ENCODE measurements at regions not wholly inside any gene's neighbourhood (a gene's known extent, or its start where the extent isn't known, plus 50 kb on each side); places are given as distances from the start of the nearest gene placed in this dataset.
"Not testable (repeated sequence)": the region's sequence is repeated elsewhere in the genome, so short reads cannot be mapped to it uniquely, and the experiment has no call there.

DNA sequence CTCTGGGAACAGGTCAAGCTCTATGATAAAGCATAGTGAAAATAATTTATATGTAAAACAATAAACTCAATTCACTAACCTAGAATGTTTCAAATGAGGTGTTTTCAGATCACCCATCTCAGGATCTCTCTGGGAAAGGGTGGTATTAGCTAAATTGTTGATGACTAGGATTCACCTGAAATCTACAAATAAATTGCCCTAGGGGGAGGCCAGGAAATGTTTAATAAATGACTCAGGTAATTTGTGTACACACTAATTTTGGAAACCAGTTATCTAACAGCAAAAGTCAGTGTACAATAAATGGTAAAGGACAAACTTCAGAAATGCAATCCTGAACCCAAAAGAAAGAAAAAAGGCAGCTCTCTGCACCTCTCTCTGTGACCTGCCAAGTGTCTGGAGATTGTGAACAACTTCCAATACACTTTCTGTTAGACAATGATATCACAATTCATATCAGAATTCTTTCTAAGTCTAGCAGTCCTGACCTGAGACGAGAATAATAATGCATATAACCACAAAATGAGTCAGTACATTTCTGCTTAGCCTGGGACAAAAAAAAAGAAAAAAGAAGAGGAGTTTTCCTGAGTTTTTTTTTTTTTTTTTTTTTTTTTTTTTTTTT, 760.0 kb downstream of the EPHA4 start:
- no peak for DNase-seq
- intact Hi-C loops (cut with DNase I), result no loop called here
- ATAC-seq, result no peak

DNA sequence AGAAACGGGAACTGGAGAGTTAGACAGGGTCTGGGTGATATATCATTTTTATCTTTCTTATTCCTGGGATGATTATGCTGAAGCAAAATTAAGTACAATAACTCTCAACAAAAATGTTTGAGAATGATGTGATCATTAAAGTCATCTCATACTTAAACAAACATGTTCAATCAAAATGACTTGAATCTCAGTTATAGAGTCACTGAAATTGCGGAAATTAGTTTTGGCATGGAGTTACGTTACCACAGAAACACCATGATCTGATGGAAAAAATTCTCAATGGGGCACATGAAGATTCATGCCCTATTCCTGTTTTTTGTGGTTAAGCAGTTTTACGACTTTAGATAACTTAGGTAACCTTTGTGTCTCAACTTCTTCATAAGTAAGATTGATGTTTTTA, 757.7 kb downstream of the EPHA4 start:
- ATAC-seq (no peak), DNase-seq (no peak)
- intact Hi-C loops (cut with DNase I), result no loop called here

DNA sequence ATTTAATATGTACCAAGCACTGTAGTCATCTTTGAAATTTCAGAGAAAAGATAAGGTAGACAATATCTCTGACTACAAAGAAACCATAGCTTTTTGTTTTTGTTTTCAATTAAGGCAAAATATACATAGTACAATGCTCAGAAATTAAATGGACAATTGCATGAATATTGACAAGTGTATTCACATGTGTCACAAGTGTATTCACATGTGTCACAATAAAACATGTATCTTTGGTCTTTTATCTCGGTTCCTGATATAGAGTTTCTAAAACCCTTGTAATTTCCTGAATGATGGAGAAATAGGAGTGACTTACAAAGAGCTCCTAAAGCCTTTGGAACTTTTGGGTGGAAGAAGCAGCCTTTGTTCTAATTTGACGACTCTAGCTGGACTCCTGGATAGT, 756.4 kb downstream of the EPHA4 start:
- ATAC-seq, result no peak
- intact Hi-C loops (cut with DNase I), result no loop called here
- DNase-seq, result no peak

DNA sequence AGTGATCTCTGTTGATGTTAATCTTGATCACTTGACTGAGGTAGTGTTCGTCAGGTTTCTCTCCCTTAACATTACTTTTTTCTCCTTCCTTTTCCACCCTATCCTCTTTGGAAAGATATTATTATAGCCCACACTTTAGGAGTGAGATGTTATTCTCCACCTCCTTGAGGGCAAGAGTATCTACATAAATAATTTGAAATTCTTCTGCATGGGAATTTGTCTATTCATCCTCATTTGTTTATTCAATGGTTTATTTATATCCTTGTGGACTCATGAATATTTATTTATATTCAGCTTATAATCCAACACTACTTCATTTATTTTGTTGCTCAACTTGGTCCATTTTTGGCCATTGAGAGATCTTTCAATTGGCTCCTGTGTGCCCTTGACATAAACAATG, 750.4 kb downstream of the EPHA4 start:
- ATAC-seq (no peak), DNase-seq (no peak)
- intact Hi-C loops (cut with DNase I), result no loop called here

DNA sequence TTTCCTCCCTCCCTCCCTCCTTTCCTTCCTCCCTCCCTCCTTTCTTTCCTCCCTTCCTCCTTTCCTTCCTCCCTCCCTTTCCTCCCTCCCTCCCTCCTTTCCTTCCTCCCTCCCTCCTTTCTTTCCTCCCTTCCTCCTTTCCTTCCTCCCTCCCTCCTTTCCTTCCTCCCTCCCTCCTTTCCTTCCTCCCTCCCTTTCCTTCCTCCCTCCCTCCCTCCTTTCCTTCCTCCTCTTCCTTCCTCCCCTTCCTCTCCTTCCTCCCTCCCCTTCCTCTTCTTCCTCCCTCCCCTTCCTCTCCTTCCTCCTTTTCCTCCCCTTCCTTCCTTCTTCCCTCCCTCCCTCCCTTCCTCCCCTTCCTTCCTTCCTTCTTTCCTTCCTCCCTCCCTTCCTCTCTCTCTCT, 748.5 kb downstream of the EPHA4 start:
- intact Hi-C loops (cut with DNase I); ATAC-seq; DNase-seq: not testable (repeated sequence)

DNA sequence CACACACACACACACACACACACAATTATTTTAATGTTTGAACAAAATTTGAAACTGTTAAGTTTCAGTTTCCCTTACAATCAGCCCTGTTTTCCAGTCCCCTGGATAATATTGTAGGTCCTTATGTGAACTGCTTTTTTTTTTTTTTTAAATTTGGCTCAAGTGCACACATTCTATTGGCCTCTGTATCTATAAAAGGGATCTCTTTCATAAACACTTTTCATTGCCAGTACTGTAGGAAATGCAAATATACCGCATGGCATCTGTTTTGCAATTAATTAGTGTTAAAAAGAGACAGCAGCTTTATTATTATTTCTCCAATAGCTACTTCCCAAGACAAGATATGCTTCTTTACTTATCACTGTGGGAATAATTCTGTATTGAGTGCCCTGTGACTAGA, 738.7 kb downstream of the EPHA4 start:
- intact Hi-C loops (cut with DNase I), result no loop called here
- no peak for DNase-seq
- no peak for ATAC-seq

DNA sequence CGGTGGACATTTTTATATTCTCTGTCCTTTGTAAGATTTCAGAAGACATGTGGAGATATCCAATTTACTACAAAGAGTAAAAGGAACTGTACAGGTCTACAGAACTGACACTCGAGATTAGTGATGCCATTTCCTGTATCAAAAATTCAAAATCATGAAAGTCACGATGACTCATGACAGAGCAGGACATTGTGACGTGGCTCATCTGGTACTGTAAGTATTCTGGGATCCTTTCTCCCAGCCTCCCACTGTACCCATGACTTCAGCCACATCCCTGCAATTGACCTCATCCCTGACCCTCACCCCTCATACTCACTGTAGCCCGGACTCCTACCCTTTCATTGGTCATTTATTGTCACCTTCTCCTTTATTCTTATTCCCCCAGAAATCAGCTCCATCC, 736.5 kb downstream of the EPHA4 start:
- no peak for ATAC-seq
- no peak for DNase-seq
- intact Hi-C loops (cut with DNase I), result no loop called here

DNA sequence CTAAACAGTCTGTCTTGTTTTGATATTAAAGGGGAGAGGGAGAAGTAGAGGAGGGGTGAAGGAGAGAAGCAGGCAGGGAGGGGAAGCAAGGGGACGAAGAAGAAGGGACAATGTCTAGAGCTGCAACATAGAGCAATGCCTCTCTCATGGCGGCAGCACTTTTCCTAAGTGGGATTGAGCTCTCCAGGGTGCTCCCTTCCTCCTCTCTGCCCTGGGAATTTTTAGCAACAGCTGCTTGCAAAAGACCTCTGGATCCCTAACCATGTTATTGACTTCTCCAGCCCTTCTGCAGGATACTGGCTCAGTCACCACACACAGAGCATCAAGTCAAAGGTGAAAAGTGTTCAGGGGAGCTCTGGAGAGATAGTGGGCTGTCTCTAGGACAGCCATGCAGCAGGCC, 734.9 kb downstream of the EPHA4 start:
- intact Hi-C loops (cut with DNase I), result no loop called here
- ATAC-seq (no peak), DNase-seq (no peak)

DNA sequence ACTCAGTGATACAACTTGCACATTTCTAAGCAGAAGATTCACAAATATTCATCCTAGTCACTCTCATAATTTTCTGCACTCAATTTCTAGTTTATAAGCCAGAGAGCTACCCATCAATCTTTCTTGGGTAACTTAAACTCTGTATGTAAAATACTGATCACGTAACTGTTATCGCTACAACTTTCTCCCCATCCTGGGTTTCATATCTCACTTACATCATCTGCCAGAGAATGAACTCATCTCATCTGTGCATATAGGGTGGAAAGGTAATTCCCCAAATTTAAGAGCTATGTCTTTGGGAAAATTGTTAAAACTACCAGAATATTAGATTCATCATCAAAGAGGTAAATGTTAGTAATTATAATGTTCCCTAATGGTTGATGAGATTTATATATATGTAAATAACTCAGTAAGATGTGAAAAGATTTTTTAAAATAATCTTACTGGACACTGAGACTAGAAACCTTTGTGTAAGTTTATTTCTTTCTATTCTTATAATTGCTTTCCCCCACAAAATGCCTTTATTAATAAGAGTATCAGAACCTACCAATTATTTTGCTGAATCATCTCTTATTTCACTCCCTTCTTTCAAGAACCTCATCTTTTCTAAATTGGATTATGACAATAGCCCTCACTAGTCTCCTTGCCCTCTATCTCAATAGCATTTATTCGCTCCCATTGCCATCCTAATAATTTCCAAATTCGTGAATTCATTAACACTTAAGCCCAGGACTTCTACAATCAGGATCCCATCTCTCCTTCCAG, 729.0 kb downstream of the EPHA4 start:
- DNase-seq (no peak), ATAC-seq (no peak)
- intact Hi-C loops (cut with DNase I), result no loop called here

DNA sequence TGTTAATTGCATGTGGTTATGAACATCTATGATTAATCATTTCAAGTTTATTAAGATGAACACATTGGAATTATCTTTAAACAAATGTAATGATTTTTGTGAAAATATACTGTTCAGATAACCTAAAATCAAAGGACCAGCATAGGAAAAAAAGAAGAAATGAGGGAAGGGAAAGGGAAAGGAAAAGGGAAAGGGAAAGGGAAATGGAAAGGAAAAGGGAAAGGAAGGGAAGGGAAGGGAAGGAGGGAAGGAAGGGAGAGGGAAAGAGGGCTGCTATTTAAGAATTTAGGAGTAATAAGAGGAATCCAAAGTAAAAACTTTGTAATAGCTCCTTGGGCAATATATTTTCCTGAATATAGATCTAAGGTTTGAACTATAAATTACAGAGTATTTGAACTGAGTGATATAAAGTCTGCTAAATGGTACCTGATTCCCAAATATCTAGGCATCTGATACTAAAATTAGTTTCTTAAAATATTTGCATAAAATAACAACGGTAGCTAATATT, 726.3 kb downstream of the EPHA4 start:
- intact Hi-C loops (cut with DNase I), result no loop called here

DNA sequence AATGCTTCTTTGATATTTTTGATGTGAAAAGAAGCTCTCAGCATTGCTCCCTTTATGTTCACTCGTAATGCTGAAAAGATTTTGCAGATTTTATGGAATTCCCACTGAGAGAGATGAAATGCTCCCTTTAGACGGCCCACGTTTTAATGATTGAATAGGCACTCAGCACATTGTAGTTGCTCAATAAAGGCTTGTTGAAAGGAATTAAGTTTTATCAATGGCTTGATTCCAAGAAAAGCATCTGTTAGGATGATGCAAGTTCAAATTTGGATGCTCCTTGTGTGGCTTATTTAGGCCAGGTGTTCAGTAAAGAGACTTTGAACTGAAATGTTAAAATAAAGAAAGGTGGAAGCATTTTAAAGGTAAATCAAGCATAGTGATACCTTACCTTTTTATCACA, 725.1 kb downstream of the EPHA4 start:
- peak; percentile 23 to 64 for ATAC-seq
- DNase-seq, result no peak
- intact Hi-C loops (cut with DNase I), result no loop called here

More for the DNA sequence above, 726.3 kb downstream of the EPHA4 start:
- DNase-seq, result no peak
- no peak for ATAC-seq

DNA sequence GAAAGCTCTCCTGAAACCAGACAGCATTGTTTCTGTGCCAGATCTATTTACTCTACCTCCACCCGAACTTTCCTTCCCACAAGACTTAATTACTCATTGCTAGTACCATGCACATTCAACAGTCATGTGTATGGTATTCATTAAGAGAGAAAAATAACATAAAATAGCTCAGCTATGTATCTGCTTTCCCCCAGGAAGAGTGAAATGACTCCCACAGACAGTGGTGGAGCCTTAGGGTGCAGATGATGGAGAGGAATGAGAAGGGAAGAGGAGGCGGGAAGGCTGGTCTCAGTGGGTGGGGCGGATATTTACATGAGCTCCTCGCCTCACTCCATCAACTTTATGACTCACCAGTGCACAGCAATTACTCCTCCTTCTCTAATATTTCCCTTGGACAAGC, 724.5 kb downstream of the EPHA4 start:
- intact Hi-C loops (cut with DNase I), result no loop called here
- ATAC-seq, result peak; percentile 70 to 97
- DNase-seq, result peak; percentile 22

DNA sequence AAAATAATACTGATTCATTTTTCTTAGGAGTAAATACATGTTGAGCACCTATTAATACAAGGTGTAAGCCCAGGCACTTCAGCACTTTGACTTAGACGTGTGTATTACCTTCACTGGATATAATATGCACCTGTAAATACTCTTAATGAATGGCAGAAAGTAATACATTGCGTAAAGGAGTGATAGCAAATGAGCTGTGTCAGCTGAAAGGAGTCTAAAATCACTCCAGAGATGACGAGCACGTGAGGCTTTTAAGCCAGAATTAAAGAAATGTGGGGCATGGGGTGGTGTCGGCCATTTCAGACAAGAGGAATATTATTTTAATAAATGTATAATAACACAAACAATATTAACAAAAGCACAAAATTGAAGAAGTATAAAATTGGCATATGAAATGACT, 722.7 kb downstream of the EPHA4 start:
- no peak for ATAC-seq
- intact Hi-C loops (cut with DNase I), result no loop called here
- no peak for DNase-seq

DNA sequence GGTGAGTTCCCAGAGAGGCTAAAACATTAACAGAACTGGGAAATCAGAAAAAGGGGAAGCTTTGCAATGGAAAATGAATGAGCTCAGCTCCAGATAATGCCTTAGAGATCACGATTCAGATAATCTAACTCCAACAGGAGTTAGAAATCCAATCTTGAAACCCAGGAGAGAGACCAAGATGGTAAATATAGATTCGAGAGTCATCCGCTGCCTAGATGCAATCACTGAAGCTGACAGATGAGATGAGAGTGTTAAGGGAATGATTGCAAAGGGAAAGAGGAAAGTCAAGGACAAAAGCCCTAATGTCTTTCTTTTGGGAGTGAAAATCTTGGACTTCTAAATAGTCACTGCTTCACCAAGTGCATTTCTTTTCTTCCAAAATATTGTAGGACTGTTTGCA, 722.0 kb downstream of the EPHA4 start:
- intact Hi-C loops (cut with DNase I), result no loop called here
- ATAC-seq, result no peak
- no peak for DNase-seq

DNA sequence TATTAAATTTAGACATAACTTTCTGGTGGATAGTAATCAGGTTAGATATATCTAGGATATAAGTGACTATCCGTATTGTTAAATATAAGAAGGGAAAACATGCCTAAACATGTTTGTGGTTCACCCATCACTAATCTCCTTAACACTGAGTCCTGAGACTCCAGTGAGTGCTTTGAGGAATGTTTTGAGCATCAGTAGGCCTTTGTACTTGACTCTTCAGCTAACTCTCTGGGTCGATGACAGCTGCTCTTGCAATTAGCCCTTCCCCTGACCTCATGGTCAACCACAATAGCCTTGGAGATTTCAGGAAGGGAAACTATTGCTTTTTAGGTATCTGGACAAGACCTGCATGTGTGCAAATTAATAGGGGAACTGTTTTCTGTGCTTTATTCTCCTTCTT, 716.8 kb downstream of the EPHA4 start:
- DNase-seq, result no peak
- intact Hi-C loops (cut with DNase I), result no loop called here
- peak; percentile 85 for ATAC-seq

DNA sequence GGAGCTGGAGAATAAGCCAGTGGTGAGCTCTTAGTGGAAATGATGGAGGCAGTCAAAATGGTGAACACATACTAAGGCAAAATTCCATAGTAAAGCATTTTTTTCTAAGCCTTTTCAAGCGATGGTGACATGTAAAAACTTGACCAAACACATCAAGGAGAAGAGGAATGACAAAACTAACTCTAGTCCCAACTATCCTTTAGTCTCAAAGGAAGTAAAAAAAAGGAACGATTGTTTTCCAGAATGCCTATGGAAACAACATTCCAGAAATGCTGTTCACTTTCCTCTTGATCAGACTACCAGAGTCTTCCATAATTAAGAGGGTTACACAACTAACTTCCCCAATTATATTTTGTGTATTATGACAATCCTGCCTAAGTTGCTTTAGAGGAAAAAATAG, 715.6 kb downstream of the EPHA4 start:
- DNase-seq (no peak), ATAC-seq (no peak)
- intact Hi-C loops (cut with DNase I), result no loop called here

DNA sequence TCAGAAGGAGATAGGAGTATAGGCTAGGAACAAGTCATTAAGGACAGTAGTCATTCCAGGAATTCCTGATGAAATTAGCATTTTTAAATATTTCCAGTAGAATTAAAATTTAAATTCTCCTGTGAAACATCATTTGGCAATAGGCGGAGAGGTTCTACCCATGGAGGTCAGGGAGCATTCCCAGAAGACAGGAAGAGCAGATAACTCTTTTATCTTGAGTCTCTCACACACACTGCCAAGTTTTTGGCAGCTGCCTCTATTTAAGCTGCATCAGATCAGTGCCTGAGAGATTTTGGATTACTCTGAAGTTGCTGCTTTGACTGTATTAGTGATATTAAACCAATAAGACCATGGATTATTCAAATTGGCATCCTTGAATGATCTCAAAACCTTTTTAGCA, 714.7 kb downstream of the EPHA4 start:
- intact Hi-C loops (cut with DNase I), result no loop called here
- ATAC-seq (peak in 1 of 2 donors; percentile 65), DNase-seq (no peak)

DNA sequence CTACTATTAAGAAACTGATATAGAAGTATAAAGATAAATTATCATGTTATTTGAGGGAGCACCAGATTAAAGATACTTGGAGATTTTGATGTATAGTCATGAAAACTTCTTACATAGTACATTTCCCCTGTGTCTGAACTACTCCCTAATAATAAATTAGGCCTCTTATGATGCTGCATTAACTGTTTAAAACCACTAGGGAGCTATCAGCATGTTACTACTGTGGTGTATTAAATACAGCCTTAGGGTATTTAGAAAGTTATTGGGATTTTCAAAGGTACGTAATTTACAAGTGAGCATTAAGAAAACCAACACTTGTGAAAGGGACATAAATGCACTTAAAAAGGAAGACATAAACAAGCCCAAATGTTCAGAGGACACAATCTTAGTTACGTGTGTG, 714.0 kb downstream of the EPHA4 start:
- no peak for DNase-seq
- no peak for ATAC-seq
- intact Hi-C loops (cut with DNase I), result no loop called here

DNA sequence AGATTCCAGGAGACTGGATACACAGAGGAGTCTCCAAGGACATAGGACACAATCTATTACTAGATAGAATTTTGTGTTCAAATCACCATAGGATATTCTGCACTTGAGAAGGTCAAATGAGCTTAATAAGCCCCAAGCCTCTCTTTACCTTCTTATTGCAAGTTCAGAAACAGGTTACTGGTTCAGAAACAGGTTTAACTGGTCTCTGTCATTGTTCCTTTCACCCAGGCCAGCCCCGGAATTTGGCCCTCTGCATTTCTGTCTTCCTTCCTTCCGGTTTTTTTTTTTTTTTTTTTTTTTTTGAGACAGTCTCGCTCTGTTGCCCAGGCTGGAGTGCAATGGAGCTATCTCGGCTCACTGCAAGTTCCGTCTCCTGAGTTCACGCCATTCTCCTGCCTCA, 700.2 kb downstream of the EPHA4 start:
- ATAC-seq (no peak), DNase-seq (no peak)
- intact Hi-C loops (cut with DNase I), result no loop called here

DNA sequence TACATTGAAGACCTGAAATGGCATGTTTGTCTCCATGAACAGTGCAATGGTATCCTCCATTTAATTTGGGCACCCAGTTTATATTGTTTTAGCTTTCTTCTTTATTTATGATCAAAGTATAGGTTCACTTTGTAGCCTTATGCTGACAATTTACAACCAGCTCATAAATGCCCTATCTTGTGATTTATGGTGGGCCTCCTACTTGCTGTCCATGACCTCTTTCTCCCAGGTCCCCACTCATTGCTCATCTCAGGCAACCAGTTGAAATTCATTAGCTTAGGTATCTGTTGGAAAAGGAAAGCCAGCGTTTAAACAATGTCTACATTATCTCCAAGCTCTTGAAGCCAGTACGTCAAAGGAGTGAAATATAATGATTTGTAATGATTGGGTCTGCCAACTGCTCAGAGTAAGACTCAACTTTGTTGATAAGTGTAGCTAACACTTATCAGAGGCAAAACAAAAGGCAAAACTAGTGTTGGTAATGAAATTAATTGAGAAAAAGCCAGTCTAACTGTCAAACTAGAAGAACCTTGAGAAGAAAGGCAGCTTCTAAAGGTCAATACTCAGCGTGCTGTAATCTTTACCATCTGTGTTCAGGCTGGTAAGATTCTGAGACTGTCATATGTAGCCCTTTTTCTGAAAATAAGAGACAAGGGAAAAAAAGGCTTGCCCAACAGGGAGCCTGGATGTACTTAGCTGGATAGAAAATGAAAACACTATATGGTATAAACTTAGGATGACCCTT, 695.9 kb downstream of the EPHA4 start:
- intact Hi-C loops (cut with DNase I), result no loop called here
- DNase-seq (no peak), ATAC-seq (no peak)
